ENCODE measurements at regions not wholly inside any gene's neighbourhood (a gene's known extent, or its start where the extent isn't known, plus 50 kb on each side); places are given as distances from the start of the nearest gene placed in this dataset.

- TF ChIP-seq POLR2A (IDR thresholded peaks at IDR 0.05) (no peak), CTCF (IDR thresholded peaks at IDR 0.05) (no peak)
These were observed 197.5 kb upstream of the C1orf87 start for GRCh38 chr1:60271041-60271440.
